ENCODE measurements at regions not wholly inside any gene's neighbourhood (a gene's known extent, or its start where the extent isn't known, plus 50 kb on each side); places are given as distances from the start of the nearest gene placed in this dataset.

DNA sequence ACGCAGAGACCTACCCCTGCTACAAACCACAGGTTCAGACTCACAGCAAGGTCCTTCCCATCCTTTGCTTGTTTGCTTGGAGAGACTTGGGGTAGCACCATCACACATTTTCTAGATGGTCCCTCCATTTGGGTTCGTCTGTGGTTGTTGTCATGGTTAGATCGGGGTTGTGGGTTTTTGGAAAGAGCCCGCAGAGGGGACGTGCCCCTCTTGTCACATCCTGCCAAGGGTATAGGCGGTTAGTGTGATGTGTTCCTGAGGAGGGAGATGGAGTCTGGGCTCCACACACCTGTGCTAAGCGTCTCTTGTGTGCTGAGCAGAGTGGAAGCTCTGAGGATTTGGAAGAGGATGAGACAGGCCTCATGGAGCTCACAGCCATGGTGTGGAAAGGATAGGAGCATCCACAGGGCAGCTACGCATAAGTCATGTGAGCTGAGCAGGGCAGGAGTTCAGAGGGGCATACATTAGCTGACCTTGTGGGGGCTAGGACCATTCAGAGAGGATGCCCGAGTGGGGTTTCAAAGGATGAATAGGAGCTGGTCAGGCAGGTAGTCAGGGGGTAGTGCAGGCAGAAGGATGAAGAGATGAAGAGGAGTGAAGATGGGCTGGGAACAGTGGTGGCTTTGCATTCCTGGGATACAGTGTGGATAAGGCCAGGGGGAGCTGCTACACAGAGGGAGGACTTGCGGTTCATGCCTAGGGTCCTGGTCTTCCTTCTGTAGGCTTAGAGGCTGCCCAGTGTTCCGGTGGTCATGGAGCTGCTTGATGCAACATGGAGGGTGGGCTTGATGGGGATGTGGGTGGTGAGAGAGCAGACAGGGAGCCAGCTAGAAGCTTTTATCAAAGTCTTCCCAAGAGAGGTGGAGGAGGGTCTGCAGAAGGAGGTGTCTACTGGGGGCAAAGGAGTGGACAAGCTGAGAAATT, 62.9 kb downstream of the ACKR3 start:
- H3K27ac ChIP-seq = no peak overlapping the region
- no peaks in the 10 kb centered on the region for H3K27me3 ChIP-seq
- peaks cover 4% of the 10 kb centered on the region for H3K4me1 ChIP-seq (ENCODE audit: low read depth)
- TF ChIP-seq, protein P1, sequence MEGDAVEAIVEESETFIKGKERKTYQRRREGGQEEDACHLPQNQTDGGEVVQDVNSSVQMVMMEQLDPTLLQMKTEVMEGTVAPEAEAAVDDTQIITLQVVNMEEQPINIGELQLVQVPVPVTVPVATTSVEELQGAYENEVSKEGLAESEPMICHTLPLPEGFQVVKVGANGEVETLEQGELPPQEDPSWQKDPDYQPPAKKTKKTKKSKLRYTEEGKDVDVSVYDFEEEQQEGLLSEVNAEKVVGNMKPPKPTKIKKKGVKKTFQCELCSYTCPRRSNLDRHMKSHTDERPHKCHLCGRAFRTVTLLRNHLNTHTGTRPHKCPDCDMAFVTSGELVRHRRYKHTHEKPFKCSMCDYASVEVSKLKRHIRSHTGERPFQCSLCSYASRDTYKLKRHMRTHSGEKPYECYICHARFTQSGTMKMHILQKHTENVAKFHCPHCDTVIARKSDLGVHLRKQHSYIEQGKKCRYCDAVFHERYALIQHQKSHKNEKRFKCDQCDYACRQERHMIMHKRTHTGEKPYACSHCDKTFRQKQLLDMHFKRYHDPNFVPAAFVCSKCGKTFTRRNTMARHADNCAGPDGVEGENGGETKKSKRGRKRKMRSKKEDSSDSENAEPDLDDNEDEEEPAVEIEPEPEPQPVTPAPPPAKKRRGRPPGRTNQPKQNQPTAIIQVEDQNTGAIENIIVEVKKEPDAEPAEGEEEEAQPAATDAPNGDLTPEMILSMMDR (IDR thresholded peaks at IDR 0.05; ENCODE audit: low read depth, low read length) = no peak
- no peaks in the 10 kb centered on the region for H3K36me3 ChIP-seq
- no peak for DNase-seq (ENCODE audit: low read depth in 1 of 2, low spot score in 1 of 2)
- no peak overlapping the region for H3K4me3 ChIP-seq
- H3K9me3 ChIP-seq (ENCODE audit: low read depth) = no peaks in the 10 kb centered on the region

DNA sequence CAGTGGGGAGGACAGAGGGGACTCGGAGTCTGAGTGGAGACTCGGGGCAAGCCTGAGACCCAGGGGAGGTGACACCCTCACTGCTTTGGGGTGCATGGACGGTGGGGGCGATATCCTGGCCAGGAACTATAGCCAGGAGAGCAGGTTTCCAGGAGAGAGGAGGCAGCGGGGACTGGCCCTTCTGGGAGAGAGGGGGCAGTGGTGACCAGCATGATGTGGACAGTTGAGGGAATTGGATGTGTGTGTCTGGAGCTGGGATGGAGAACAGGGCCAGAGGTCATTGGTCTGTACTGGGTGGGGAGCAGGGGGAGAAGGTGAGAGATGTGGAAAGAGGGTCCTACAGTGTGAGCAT, 63.6 kb downstream of the ACKR3 start:
- H3K9me3 ChIP-seq (ENCODE audit: low read depth) = no peaks in the 10 kb centered on the region
- no peaks in the 10 kb centered on the region for H3K36me3 ChIP-seq
- no peak for DNase-seq (ENCODE audit: low read depth in 1 of 2, low spot score in 1 of 2)
- H3K4me1 ChIP-seq (ENCODE audit: low read depth) = peaks cover 4% of the 10 kb centered on the region
- TF ChIP-seq, protein P1 (IDR thresholded peaks at IDR 0.05; ENCODE audit: low read depth, low read length) = no peak
- H3K27me3 ChIP-seq = no peaks in the 10 kb centered on the region
- H3K27ac ChIP-seq = no peak overlapping the region
- H3K4me3 ChIP-seq = no peak overlapping the region

DNA sequence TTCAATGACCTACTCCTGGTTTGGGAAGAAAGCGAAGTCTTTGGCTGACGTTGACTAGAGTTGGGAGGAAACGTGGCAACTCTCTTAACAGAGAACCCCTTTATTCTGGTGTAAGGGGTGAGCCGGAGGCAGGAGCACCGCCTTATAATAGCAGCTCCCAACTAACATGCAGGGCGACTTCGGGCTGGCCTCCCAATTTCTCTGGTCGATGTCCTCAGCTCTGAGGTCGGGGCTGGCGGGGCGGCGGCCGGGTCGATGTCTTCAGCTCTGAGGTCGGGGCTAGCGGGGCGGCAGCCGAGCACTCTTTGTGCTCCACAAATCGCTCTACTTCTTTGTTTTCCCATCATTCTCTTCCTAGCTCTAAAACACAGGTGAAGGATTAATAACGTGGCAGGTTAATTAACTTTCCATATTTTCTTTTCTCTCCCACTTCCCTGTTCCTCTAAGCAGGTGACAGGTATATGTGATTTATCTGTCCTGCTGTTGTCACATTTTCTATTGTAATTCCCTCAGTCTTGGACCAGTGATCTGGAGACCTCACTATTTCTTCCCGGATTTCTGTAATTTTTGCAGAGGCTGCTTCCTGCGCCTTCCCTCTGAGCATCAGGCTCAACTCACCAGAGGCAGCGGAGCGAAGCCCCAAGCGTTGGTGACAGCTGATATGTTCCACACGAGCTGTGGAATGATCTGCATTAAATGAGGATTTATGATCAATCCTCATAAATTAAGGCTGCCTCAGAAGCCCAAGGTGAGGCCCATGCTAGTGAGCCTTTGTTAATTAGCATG, 64.3 kb downstream of the ACKR3 start:
- Histone ChIP-seq H3K27ac (no peak overlapping the region), H3K4me1 (ENCODE audit: low read depth) (peaks cover 4% of the 10 kb centered on the region), H3K27me3 (no peaks in the 10 kb centered on the region), H3K4me3 (no peak overlapping the region), H3K36me3 (no peaks in the 10 kb centered on the region), H3K9me3 (ENCODE audit: low read depth) (no peaks in the 10 kb centered on the region)
- no peak for DNase-seq (ENCODE audit: low read depth in 1 of 2, low spot score in 1 of 2)
- TF ChIP-seq, protein P1 (IDR thresholded peaks at IDR 0.05; ENCODE audit: low read depth, low read length) = no peak

DNA sequence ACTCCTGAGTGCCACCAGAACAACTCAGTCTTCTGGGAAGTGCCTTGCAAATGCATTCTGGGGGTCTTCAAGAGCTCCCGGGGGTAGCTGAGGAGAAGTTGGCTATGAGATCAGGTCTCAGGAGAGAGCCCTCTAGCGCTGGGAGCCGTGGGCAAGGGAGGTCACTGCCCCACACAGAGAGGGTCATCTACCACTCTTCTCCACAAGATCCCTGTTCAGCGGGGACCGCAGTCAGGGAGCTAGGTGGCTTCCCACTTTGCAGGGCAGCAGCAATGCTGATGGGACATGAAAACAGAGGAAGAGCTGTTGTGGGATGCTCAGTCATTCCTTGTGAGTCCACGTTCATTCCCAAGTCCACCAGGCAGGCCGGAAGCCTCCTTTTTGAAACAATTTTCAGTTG, 66.6 kb downstream of the ACKR3 start:
- no peak overlapping the region for H3K4me3 ChIP-seq
- DNase-seq (ENCODE audit: low read depth in 1 of 2, low spot score in 1 of 2) = no peak
- no peaks in the 10 kb centered on the region for H3K4me1 ChIP-seq (ENCODE audit: low read depth)
- H3K27ac ChIP-seq = no peak overlapping the region
- H3K36me3 ChIP-seq = no peaks in the 10 kb centered on the region
- no peaks in the 10 kb centered on the region for H3K27me3 ChIP-seq
- TF ChIP-seq, protein P1 (IDR thresholded peaks at IDR 0.05; ENCODE audit: low read depth, low read length) = no peak
- H3K9me3 ChIP-seq (ENCODE audit: low read depth) = no peaks in the 10 kb centered on the region

DNA sequence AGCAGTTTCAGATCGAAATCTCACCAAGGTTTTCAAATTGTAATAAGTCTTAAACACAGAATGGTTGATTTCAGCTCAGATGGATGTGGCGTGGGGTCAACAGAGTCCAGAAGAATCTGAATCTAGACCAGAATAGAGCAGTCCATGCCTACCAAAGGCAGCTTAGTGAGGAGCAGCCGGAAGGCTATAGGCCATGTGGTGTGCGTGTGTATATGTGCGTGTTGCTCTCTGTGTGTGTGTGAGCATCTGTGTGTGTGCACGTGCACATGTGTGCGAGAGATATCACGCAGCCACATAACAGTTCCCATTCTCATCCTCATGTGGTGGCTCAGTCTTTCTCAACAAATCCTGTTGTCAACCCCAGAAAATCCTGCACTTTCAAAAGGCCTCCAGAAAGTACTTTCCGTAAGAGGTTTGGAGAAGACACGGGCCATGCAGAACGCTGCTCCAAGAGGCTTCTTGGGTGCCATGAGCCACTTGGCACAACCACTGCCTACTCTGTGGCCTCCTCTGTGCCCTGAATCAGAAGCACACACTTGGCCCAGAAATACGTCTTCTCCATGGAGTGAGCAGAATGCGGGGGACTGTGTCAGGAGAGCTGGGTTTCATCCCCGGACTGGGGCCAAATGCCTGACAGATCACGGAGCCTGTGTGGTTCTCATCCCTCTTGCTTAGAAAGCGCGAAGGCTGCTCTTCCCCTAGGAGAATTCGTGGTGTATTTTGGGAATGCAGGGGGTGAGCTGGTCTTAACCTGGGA, 67.3 kb downstream of the ACKR3 start:
- Histone ChIP-seq H3K27ac (no peak overlapping the region), H3K4me1 (ENCODE audit: low read depth) (no peaks in the 10 kb centered on the region), H3K27me3 (no peaks in the 10 kb centered on the region), H3K4me3 (no peak overlapping the region), H3K9me3 (ENCODE audit: low read depth) (no peaks in the 10 kb centered on the region), H3K36me3 (no peaks in the 10 kb centered on the region)
- TF ChIP-seq, protein P1 (IDR thresholded peaks at IDR 0.05; ENCODE audit: low read depth, low read length) = no peak
- no peak for DNase-seq (ENCODE audit: low read depth in 1 of 2, low spot score in 1 of 2)
